Endothelial cell of umbilical vein (primary cell): ENCODE measurements at regions not wholly inside any gene's neighbourhood (a gene's known extent, or its start where the extent isn't known, plus 50 kb on each side); places are given as distances from the start of the nearest gene placed in this dataset.

ENCODE experiments used
- BruUV-seq: library from RNA; stranded (reverse); fragments of 400-500 nt; replicated peaks from 2 replicates; lab custom pipeline; 2021; lab: Mats Ljungman, UMichigan
- CTCF ChIA-PET: fragments of 300-600, 350-600 bp; sonication (Branson Sonifier 250); formaldehyde crosslinking; loops from one replicate; lab custom pipeline; 2021; ENCODE audit warnings: antibody characterized with exemption, inconsistent platforms; lab: Charles Lee
- POLR2A ChIA-PET: fragments of 300-600, 350-600 bp; sonication (Branson Sonifier 250); formaldehyde crosslinking; loops from one replicate; lab custom pipeline; 2021; ENCODE audit warnings: antibody characterized with exemption, inconsistent platforms; lab: Charles Lee
- DNase-seq: peaks from one replicate; pipeline ENCODE4 v3.0.0-alpha.2; 2011; ENCODE audit warnings: low read depth, low spot score
- FAIRE-seq: peaks from 2 replicates; lab custom pipeline; 2011; peaks lifted over from hg19 to GRCh38; lab: Jason Lieb, UNC
- H2AFZ ChIP-seq: 2 replicates; pipeline ENCODE4 v1.6.0; 2012; ENCODE audit warnings: low read depth, low read length, control low read depth, inconsistent platforms
- H3K27ac ChIP-seq: 2 replicates; pipeline ENCODE4 v1.5.1; 2011; ENCODE audit warnings: low read depth, mild to moderate bottlenecking, control low read depth, low read length, moderate library complexity; ENCODE audit not compliant: insufficient read depth
- H3K27me3 ChIP-seq, 2 experiments: 2 replicates each; pipeline versions ENCODE4 v1.6.0 to v1.6.1; 2011; ENCODE audit warnings: low read length in 2 of 2, mixed read lengths in 1 of 2; ENCODE audit not compliant: control insufficient read depth in 2 of 2, insufficient read depth in 2 of 2
- H3K36me3 ChIP-seq, 2 experiments: 2 replicates in 1 of 2; 3 replicates in 1 of 2; pipeline ENCODE4 v1.5.1; 2011; ENCODE audit warnings: low read length in 2 of 2, mild to moderate bottlenecking in 1 of 2, moderate library complexity in 1 of 2; ENCODE audit not compliant: control insufficient read depth in 2 of 2, insufficient read depth in 2 of 2; ENCODE audit errors: extremely low read depth in 1 of 2
- H3K4me1 ChIP-seq: 3 replicates; pipeline ENCODE4 v1.5.1; 2011; ENCODE audit warnings: mild to moderate bottlenecking, low read length; ENCODE audit not compliant: control insufficient read depth, insufficient read depth; ENCODE audit errors: extremely low read depth
- H3K4me2 ChIP-seq: 2 replicates; pipeline ENCODE4 v1.6.1; 2011; ENCODE audit warnings: low read length, control low read depth, mixed read lengths; ENCODE audit not compliant: insufficient read depth
- H3K4me3 ChIP-seq, 3 experiments: fragments of 200-600 bp in 1 of 3; sonication (generic), shearing (Covaris generic) in 1 of 3; replicated peaks in 1 of 3; 2 replicates each; pipeline ENCODE4 v1.5.1; 2011 to 2016; ENCODE audit warnings: control low read depth in 3 of 3, low read length in 3 of 3, mild to moderate bottlenecking in 2 of 3, inconsistent platforms in 1 of 3, low read depth in 1 of 3, moderate library complexity in 1 of 3; ENCODE audit not compliant: insufficient read depth in 1 of 3
- H3K79me2 ChIP-seq: 2 replicates; pipeline ENCODE4 v1.6.0; 2012; ENCODE audit warnings: low read length, inconsistent platforms; ENCODE audit not compliant: control insufficient read depth, insufficient read depth
- H3K9ac ChIP-seq: replicated peaks from 2 replicates; pipeline ENCODE3; 2011; ENCODE audit warnings: low read length, control low read depth; ENCODE audit not compliant: insufficient read depth; ENCODE audit errors: extremely low read depth
- H3K9me1 ChIP-seq: replicated peaks from 3 replicates; pipeline ENCODE4 v1.6.0; 2011; ENCODE audit warnings: mild to moderate bottlenecking, low read length; ENCODE audit not compliant: control insufficient read depth, insufficient read depth; ENCODE audit errors: extremely low read depth
- H3K9me3 ChIP-seq: replicated peaks from 2 replicates; pipeline ENCODE4 v1.5.1; 2012; ENCODE audit warnings: low read length, inconsistent platforms; ENCODE audit not compliant: control insufficient read depth, insufficient read depth
- H4K20me1 ChIP-seq: replicated peaks from 2 replicates; pipeline ENCODE3; 2011; ENCODE audit warnings: mild to moderate bottlenecking, low read length; ENCODE audit not compliant: control insufficient read depth, insufficient read depth; ENCODE audit errors: extremely low read depth
- CTCF ChIP-seq, 2 donors: IDR thresholded peaks; 1 replicate in 1 of 2; 2 replicates in 1 of 2; pipeline ENCODE4 v1.5.1; 2011; ENCODE audit warnings: low read length in 2 of 2, mild to moderate bottlenecking in 2 of 2, moderate library complexity in 2 of 2, control low read depth in 1 of 2, inconsistent platforms in 1 of 2, low read depth in 1 of 2; ENCODE audit not compliant: insufficient read depth in 1 of 2; ENCODE audit errors: extremely low read depth in 1 of 2
- EZH2 ChIP-seq: IDR thresholded peaks from 2 replicates; pipeline ENCODE4 v1.6.1; 2012; ENCODE audit warnings: borderline replicate concordance, low read depth, mild to moderate bottlenecking, moderate library complexity, low read length, inconsistent platforms; ENCODE audit not compliant: severe bottlenecking
- FOS ChIP-seq: IDR thresholded peaks from 2 replicates; pipeline ENCODE4 v1.6.1; 2011; ENCODE audit warnings: mild to moderate bottlenecking, low read length, moderate library complexity, borderline replicate concordance; ENCODE audit not compliant: insufficient read depth
- GATA2 ChIP-seq: IDR thresholded peaks from 2 replicates; pipeline ENCODE4 v1.7.0; 2011; ENCODE audit warnings: low read depth, mild to moderate bottlenecking, moderate library complexity, mixed read lengths, low read length; ENCODE audit not compliant: insufficient read length, insufficient read depth
- JUN ChIP-seq: IDR thresholded peaks from 2 replicates; pipeline ENCODE4 v1.6.1; 2011; ENCODE audit warnings: borderline replicate concordance, low read depth; ENCODE audit not compliant: insufficient read length, insufficient read depth
- MYC ChIP-seq: IDR thresholded peaks from one replicate; pipeline ENCODE4 v1.6.1; 2011; ENCODE audit warnings: mild to moderate bottlenecking, low read depth, low read length
- POLR2A ChIP-seq: IDR thresholded peaks from 2 replicates; pipeline ENCODE4 v1.6.1; 2012; ENCODE audit warnings: low read depth, mild to moderate bottlenecking, control low read depth, low read length
- POLR2AphosphoS5 ChIP-seq: IDR thresholded peaks from 2 replicates; pipeline ENCODE4 v1.6.1; 2012; ENCODE audit warnings: low read depth, mild to moderate bottlenecking, control low read depth, low read length, moderate library complexity; ENCODE audit not compliant: insufficient read depth
- dilution Hi-C: fragments of 300-500 bp; cut with MboI; formaldehyde crosslinking; loops from one replicate; pipeline ENCODE4 v1.15.0; 2019; ENCODE audit warnings: low sequenced_read_pairs; ENCODE audit not compliant: extremely low pct_ligation_motif_present
- intact Hi-C: fragments of 100-400 bp; cut with micrococcal nuclease; formaldehyde crosslinking; loops from one replicate; pipeline ENCODE4 v1.10.0; 2022
- TF ChIP-seq, protein P1 (sequence below): IDR thresholded peaks from 2 replicates; pipeline ENCODE4 v1.6.1; 2011; ENCODE audit not compliant: insufficient read depth, insufficient read length

DNA sequence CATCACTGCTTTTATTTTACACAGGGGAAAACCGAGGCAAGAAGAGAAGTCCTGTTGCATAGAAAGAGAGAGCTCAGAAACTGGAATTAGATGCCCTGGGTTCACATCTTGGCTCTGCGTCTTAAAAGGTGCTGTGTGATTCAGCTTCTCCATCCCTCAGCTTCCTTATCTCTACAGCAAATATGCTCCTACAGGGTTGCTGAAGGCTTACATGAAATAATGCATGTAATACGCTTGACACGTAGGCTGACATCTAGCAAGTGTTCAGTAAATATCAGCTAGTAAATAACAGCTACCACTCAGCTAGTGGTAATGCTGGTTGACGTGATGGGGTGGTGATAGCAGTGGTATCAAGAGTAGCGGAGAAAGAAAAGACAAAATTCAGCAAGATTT lies 77.1 kb upstream of the CD55 start:
- H3K27ac ChIP-seq: no peak overlapping the region
- BruUV-seq: no TSS peak
- no peak overlapping the region for H3K4me2 ChIP-seq
- H3K4me1 ChIP-seq: peaks cover 19% of the 10 kb centered on the region
- intact Hi-C loops (no loop called here), dilution Hi-C loops (no loop called here)
- POLR2A ChIA-PET: no interaction called here
- no peak overlapping the region for H2AFZ ChIP-seq
- no peaks in the 10 kb centered on the region for H3K36me3 ChIP-seq
- no peaks in the 10 kb centered on the region for H3K27me3 ChIP-seq
- no peaks in the 10 kb centered on the region for H3K9me1 ChIP-seq
- TF ChIP-seq EZH2 (no peak), MYC (no peak), CTCF (IDR thresholded peaks at IDR 0.05; ENCODE audit: extremely low read depth in 1 of 2, insufficient read depth in 1 of 2, low read depth in 1 of 2, low read length in 2 of 2) (no peak), POLR2AphosphoS5 (no peak), GATA2 (no peak), POLR2A (no peak), JUN (no peak), FOS (no peak)
- TF ChIP-seq, protein P1, sequence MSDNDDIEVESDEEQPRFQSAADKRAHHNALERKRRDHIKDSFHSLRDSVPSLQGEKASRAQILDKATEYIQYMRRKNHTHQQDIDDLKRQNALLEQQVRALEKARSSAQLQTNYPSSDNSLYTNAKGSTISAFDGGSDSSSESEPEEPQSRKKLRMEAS: no peak
- no peak overlapping the region for H3K9ac ChIP-seq
- FAIRE-seq (no peak), DNase-seq (peak; percentile 28)
- no peak overlapping the region for H3K4me3 ChIP-seq
- CTCF ChIA-PET: interaction anchor here (1.1 kb wide), 1 partner anchor 160 kb away, joined by 5 read pairs; no protein-coding TSS in a partner anchor
- H3K79me2 ChIP-seq: no peaks in the 10 kb centered on the region
- no peaks in the 10 kb centered on the region for H4K20me1 ChIP-seq
- H3K9me3 ChIP-seq: no peaks in the 10 kb centered on the region
